ENCODE measurements at regions not wholly inside any gene's neighbourhood (a gene's known extent, or its start where the extent isn't known, plus 50 kb on each side); places are given as distances from the start of the nearest gene placed in this dataset.

DNA sequence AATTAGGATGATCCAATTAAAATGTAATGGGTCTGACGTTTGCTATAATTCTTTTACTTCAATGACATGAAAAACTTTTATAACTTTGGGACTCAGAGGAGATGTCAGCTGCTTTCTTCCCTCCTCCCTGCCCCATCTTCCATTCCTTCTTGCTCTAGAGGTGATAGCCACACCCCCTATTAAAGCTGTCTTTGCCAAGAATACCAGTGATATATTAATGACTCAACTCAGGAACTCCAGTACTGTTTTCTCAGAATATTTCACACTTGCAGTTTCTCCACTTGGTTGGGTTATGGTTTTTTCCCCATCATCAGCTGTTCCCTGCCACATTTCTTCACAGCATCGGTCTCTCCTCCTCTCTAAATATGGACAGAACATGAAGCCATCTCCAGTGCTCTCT is 184.0 kb downstream of the KCNE4 start:
- TF ChIP-seq, protein P1, sequence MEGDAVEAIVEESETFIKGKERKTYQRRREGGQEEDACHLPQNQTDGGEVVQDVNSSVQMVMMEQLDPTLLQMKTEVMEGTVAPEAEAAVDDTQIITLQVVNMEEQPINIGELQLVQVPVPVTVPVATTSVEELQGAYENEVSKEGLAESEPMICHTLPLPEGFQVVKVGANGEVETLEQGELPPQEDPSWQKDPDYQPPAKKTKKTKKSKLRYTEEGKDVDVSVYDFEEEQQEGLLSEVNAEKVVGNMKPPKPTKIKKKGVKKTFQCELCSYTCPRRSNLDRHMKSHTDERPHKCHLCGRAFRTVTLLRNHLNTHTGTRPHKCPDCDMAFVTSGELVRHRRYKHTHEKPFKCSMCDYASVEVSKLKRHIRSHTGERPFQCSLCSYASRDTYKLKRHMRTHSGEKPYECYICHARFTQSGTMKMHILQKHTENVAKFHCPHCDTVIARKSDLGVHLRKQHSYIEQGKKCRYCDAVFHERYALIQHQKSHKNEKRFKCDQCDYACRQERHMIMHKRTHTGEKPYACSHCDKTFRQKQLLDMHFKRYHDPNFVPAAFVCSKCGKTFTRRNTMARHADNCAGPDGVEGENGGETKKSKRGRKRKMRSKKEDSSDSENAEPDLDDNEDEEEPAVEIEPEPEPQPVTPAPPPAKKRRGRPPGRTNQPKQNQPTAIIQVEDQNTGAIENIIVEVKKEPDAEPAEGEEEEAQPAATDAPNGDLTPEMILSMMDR (IDR thresholded peaks at IDR 0.05; ENCODE audit: low read depth, low read length), result no peak
- no peak for TF ChIP-seq EZH2phosphoT487 (IDR thresholded peaks at IDR 0.05; ENCODE audit: low read depth)
- Histone ChIP-seq H2AFZ (ENCODE audit: low read depth, low read length) (no peak overlapping the region), H3K79me2 (ENCODE audit: low read length) (no peaks in the 10 kb centered on the region), H3K27me3 (ENCODE audit: low read depth, low read length) (no peaks in the 10 kb centered on the region), H3K27ac (ENCODE audit: low read length) (no peak overlapping the region), H3K36me3 (replicated peaks; ENCODE audit: low read depth, low read length) (no peaks in the 10 kb centered on the region), H3K4me1 (ENCODE audit: low read length) (no peaks in the 10 kb centered on the region), H3K9ac (ENCODE audit: low read length) (no peak overlapping the region), H4K20me1 (ENCODE audit: insufficient read depth, low read length) (no peaks in the 10 kb centered on the region), H3K4me2 (ENCODE audit: low read length) (no peak overlapping the region), H3K9me3 (ENCODE audit: insufficient read depth, low read length) (no peaks in the 10 kb centered on the region), H3K4me3 (ENCODE audit: low read length) (no peak overlapping the region)

DNA sequence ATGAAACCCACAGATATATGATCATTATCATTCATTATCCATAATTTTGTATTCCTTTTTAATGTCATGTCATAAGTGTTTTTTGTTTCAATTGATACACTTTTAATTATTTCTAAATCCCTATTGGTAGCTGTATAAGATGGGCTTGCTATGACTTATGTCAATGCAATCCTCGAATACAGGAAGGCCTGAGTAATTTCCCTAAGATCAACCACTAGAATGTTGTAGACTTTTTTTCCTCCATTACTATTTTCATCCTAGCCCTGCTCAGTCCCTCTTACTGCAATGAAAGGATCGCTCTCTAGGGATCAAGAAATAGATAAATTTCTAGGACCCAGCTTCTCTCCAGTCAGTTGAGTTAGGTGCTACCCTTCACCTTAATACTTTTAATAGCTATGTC is 186.3 kb downstream of the KCNE4 start:
- Histone ChIP-seq H3K9me3 (ENCODE audit: insufficient read depth, low read length) (no peaks in the 10 kb centered on the region), H3K27ac (ENCODE audit: low read length) (no peak overlapping the region), H3K4me3 (ENCODE audit: low read length) (no peak overlapping the region), H3K9ac (ENCODE audit: low read length) (no peak overlapping the region), H3K79me2 (ENCODE audit: low read length) (no peaks in the 10 kb centered on the region), H3K4me1 (ENCODE audit: low read length) (no peaks in the 10 kb centered on the region), H3K4me2 (ENCODE audit: low read length) (no peak overlapping the region), H3K36me3 (replicated peaks; ENCODE audit: low read depth, low read length) (no peaks in the 10 kb centered on the region), H2AFZ (ENCODE audit: low read depth, low read length) (no peak overlapping the region), H3K27me3 (ENCODE audit: low read depth, low read length) (no peaks in the 10 kb centered on the region), H4K20me1 (ENCODE audit: insufficient read depth, low read length) (no peaks in the 10 kb centered on the region)
- TF ChIP-seq, protein P1 (IDR thresholded peaks at IDR 0.05; ENCODE audit: low read depth, low read length), result no peak
- TF ChIP-seq EZH2phosphoT487 (IDR thresholded peaks at IDR 0.05; ENCODE audit: low read depth), result no peak

DNA sequence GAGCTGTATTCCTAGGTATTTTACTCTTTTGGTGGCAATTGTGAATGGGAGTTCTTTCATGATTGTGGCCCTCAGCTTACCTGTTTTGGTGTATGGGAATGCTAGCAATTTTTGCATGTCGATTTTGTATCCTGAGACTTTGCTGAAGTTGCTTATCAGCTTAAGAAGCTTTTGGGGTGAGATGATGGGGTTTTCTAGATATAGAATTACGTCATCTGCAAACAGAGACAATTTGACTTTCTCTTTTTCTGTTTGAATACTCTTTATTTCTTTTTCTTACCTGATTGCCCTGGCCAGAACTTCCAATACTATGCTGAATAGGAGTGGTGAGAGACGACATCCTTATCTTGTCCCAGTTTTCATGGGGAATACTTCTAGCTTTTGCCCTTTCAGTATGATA is 191.2 kb downstream of the KCNE4 start:
- no peak overlapping the region for H3K4me3 ChIP-seq (ENCODE audit: low read length)
- H3K9ac ChIP-seq (ENCODE audit: low read length), result no peak overlapping the region
- H3K27me3 ChIP-seq (ENCODE audit: low read depth, low read length), result no peaks in the 10 kb centered on the region
- H3K4me2 ChIP-seq (ENCODE audit: low read length), result no peak overlapping the region
- no peaks in the 10 kb centered on the region for H3K4me1 ChIP-seq (ENCODE audit: low read length)
- H3K27ac ChIP-seq (ENCODE audit: low read length), result no peak overlapping the region
- H3K79me2 ChIP-seq (ENCODE audit: low read length), result no peaks in the 10 kb centered on the region
- H4K20me1 ChIP-seq (ENCODE audit: insufficient read depth, low read length), result no peaks in the 10 kb centered on the region
- TF ChIP-seq, protein P1 (IDR thresholded peaks at IDR 0.05; ENCODE audit: low read depth, low read length), result no peak
- TF ChIP-seq EZH2phosphoT487 (IDR thresholded peaks at IDR 0.05; ENCODE audit: low read depth), result no peak
- no peaks in the 10 kb centered on the region for H3K36me3 ChIP-seq (replicated peaks; ENCODE audit: low read depth, low read length)
- H2AFZ ChIP-seq (ENCODE audit: low read depth, low read length), result no peak overlapping the region
- no peaks in the 10 kb centered on the region for H3K9me3 ChIP-seq (ENCODE audit: insufficient read depth, low read length)

DNA sequence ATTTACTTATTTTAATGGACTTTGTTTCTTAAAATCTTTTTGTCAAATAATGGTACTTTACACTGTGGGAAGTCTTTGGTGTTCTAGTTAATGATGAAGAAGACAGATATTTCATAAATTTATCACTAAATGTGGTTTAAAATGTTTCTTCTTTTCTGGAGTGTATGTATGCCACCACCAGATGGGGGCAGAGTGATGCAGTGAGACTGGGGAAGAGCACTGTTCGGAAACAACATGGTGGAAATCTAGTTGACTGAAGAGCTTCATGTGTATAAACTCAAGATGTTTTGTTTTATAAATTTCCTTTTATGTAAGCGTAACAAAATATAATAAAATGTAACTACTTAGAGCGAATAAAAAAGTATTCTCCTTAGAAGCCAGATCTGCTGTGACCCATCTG is 195.1 kb downstream of the KCNE4 start:
- H3K27ac ChIP-seq (ENCODE audit: low read length), result no peak overlapping the region
- H3K27me3 ChIP-seq (ENCODE audit: low read depth, low read length), result no peaks in the 10 kb centered on the region
- H3K9ac ChIP-seq (ENCODE audit: low read length), result no peak overlapping the region
- H3K4me3 ChIP-seq (ENCODE audit: low read length), result no peak overlapping the region
- H3K36me3 ChIP-seq (replicated peaks; ENCODE audit: low read depth, low read length), result no peaks in the 10 kb centered on the region
- H2AFZ ChIP-seq (ENCODE audit: low read depth, low read length), result no peak overlapping the region
- no peaks in the 10 kb centered on the region for H4K20me1 ChIP-seq (ENCODE audit: insufficient read depth, low read length)
- no peaks in the 10 kb centered on the region for H3K79me2 ChIP-seq (ENCODE audit: low read length)
- H3K4me1 ChIP-seq (ENCODE audit: low read length), result no peaks in the 10 kb centered on the region
- TF ChIP-seq, protein P1 (IDR thresholded peaks at IDR 0.05; ENCODE audit: low read depth, low read length), result peak; percentile 51
- TF ChIP-seq EZH2phosphoT487 (IDR thresholded peaks at IDR 0.05; ENCODE audit: low read depth), result no peak
- H3K9me3 ChIP-seq (ENCODE audit: insufficient read depth, low read length), result no peaks in the 10 kb centered on the region
- no peak overlapping the region for H3K4me2 ChIP-seq (ENCODE audit: low read length)

Measured in OCI-LY3 (cell line).